ENCODE measurements at regions not wholly inside any gene's neighbourhood (a gene's known extent, or its start where the extent isn't known, plus 50 kb on each side); places are given as distances from the start of the nearest gene placed in this dataset.

- no peak overlapping the region for H3K27ac Mint-ChIP-seq (ENCODE audit: unreplicated experiment)
- H3K27me3 Mint-ChIP-seq (ENCODE audit: unreplicated experiment): no peaks in the 10 kb centered on the region
- no peak overlapping the region for H3K4me3 Mint-ChIP-seq (ENCODE audit: low read depth, unreplicated experiment)
- intact Hi-C loops (cut with micrococcal nuclease; ENCODE audit: unreplicated experiment): no loop called here
- CTCF ChIA-PET: no interaction called here
- H3K4me1 Mint-ChIP-seq (ENCODE audit: low read depth, unreplicated experiment): peaks cover 32% of the 10 kb centered on the region
- DNase-seq: no peak
- no peaks in the 10 kb centered on the region for H3K36me3 Mint-ChIP-seq (ENCODE audit: insufficient read depth, unreplicated experiment)
- peaks cover 2% of the 10 kb centered on the region for H3K9me3 Mint-ChIP-seq (ENCODE audit: low read depth, unreplicated experiment)
- no TSS peak for BruUV-seq (replicated peaks)
- TF ChIP-seq, protein P1, sequence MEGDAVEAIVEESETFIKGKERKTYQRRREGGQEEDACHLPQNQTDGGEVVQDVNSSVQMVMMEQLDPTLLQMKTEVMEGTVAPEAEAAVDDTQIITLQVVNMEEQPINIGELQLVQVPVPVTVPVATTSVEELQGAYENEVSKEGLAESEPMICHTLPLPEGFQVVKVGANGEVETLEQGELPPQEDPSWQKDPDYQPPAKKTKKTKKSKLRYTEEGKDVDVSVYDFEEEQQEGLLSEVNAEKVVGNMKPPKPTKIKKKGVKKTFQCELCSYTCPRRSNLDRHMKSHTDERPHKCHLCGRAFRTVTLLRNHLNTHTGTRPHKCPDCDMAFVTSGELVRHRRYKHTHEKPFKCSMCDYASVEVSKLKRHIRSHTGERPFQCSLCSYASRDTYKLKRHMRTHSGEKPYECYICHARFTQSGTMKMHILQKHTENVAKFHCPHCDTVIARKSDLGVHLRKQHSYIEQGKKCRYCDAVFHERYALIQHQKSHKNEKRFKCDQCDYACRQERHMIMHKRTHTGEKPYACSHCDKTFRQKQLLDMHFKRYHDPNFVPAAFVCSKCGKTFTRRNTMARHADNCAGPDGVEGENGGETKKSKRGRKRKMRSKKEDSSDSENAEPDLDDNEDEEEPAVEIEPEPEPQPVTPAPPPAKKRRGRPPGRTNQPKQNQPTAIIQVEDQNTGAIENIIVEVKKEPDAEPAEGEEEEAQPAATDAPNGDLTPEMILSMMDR (IDR thresholded peaks at IDR 0.05; ENCODE audit: unreplicated experiment): no peak
Observed at GRCh38 chr1:96075704-96076455, 645.7 kb upstream of the PTBP2 start.

DNA sequence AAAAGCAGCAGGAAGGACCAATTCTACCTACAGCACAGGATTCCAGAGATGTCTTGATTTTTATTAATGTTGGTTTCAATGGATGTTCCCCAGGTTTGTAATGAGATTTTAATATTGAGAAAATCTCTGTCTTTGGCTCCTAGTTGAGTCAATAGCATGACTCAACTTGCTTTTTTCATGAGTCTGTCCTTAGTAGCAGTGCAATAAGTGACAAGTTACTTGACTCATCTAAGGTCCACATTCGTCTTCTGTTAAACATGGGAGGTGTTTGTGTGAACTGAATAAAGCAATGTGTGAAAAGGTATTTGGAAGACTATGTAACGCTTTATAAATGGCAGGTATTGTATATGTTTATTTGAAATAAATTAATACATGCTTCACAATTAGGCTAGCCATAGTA is 645.0 kb upstream of the PTBP2 start:
- no TSS peak for BruUV-seq (replicated peaks)
- Mint-ChIP-seq H3K36me3 (ENCODE audit: insufficient read depth, unreplicated experiment) (no peaks in the 10 kb centered on the region), H3K27me3 (ENCODE audit: unreplicated experiment) (no peaks in the 10 kb centered on the region), H3K27ac (ENCODE audit: unreplicated experiment) (no peak overlapping the region), H3K4me1 (ENCODE audit: low read depth, unreplicated experiment) (peaks cover 32% of the 10 kb centered on the region), H3K4me3 (ENCODE audit: low read depth, unreplicated experiment) (no peak overlapping the region), H3K9me3 (ENCODE audit: low read depth, unreplicated experiment) (peaks cover 2% of the 10 kb centered on the region)
- DNase-seq: no peak
- CTCF ChIA-PET: no interaction called here
- intact Hi-C loops (cut with micrococcal nuclease; ENCODE audit: unreplicated experiment): no loop called here
- TF ChIP-seq, protein P1 (IDR thresholded peaks at IDR 0.05; ENCODE audit: unreplicated experiment): no peak

- no peak overlapping the region for H3K27ac Mint-ChIP-seq (ENCODE audit: unreplicated experiment)
- intact Hi-C loops (cut with micrococcal nuclease; ENCODE audit: unreplicated experiment): no loop called here
Observed at GRCh38 chr1:96079581-96079980, 642.0 kb upstream of the PTBP2 start.

GRCh38 chr1:96080925-96081324 is 640.7 kb upstream of the PTBP2 start:
- TF ChIP-seq, protein P1 (IDR thresholded peaks at IDR 0.05; ENCODE audit: unreplicated experiment): no peak
- no peak for DNase-seq
- H3K4me3 Mint-ChIP-seq (ENCODE audit: low read depth, unreplicated experiment): no peak overlapping the region
- H3K27me3 Mint-ChIP-seq (ENCODE audit: unreplicated experiment): no peaks in the 10 kb centered on the region
- H3K27ac Mint-ChIP-seq (ENCODE audit: unreplicated experiment): no peak overlapping the region
- intact Hi-C loops (cut with micrococcal nuclease; ENCODE audit: unreplicated experiment): no loop called here
- no peaks in the 10 kb centered on the region for H3K4me1 Mint-ChIP-seq (ENCODE audit: low read depth, unreplicated experiment)
- peaks cover 2% of the 10 kb centered on the region for H3K9me3 Mint-ChIP-seq (ENCODE audit: low read depth, unreplicated experiment)
- BruUV-seq (replicated peaks): no TSS peak
- H3K36me3 Mint-ChIP-seq (ENCODE audit: insufficient read depth, unreplicated experiment): no peaks in the 10 kb centered on the region
- CTCF ChIA-PET: no interaction called here

More at GRCh38 chr1:96079581-96079980, 642.0 kb upstream of the PTBP2 start:
- H3K4me1 Mint-ChIP-seq (ENCODE audit: low read depth, unreplicated experiment): peaks cover 11% of the 10 kb centered on the region
- TF ChIP-seq, protein P1 (IDR thresholded peaks at IDR 0.05; ENCODE audit: unreplicated experiment): no peak
- no peak for DNase-seq
- no peaks in the 10 kb centered on the region for H3K36me3 Mint-ChIP-seq (ENCODE audit: insufficient read depth, unreplicated experiment)
- no TSS peak for BruUV-seq (replicated peaks)
- CTCF ChIA-PET: no interaction called here
- H3K4me3 Mint-ChIP-seq (ENCODE audit: low read depth, unreplicated experiment): no peak overlapping the region
- no peaks in the 10 kb centered on the region for H3K27me3 Mint-ChIP-seq (ENCODE audit: unreplicated experiment)
- H3K9me3 Mint-ChIP-seq (ENCODE audit: low read depth, unreplicated experiment): peaks cover 2% of the 10 kb centered on the region

Data from Calu3 (cell line).